Fibroblast of lung (primary cell): ENCODE measurements at regions not wholly inside any gene's neighbourhood (a gene's known extent, or its start where the extent isn't known, plus 50 kb on each side); places are given as distances from the start of the nearest gene placed in this dataset.
"Not testable (repeated sequence)": the region's sequence is repeated elsewhere in the genome, so short reads cannot be mapped to it uniquely, and the experiment has no call there.

ENCODE experiments used
- EZH2 ChIP-seq: IDR thresholded peaks from 2 replicates; pipeline ENCODE4 v1.5.1; 2012; ENCODE audit warnings: low read length, control low read depth, mild to moderate bottlenecking; ENCODE audit errors: missing control alignments
- TF ChIP-seq, protein P1 (sequence below), 2 donors: IDR thresholded peaks in 1 of 2; conservative IDR thresholded peaks in 1 of 2; 1 replicate in 1 of 2; 2 replicates in 1 of 2; pipeline ENCODE4 v1.5.1; 2011 to 2012; ENCODE audit warnings: low read length in 2 of 2, control low read depth in 1 of 2, inconsistent platforms in 1 of 2, low read depth in 1 of 2, mild to moderate bottlenecking in 1 of 2

DNA sequence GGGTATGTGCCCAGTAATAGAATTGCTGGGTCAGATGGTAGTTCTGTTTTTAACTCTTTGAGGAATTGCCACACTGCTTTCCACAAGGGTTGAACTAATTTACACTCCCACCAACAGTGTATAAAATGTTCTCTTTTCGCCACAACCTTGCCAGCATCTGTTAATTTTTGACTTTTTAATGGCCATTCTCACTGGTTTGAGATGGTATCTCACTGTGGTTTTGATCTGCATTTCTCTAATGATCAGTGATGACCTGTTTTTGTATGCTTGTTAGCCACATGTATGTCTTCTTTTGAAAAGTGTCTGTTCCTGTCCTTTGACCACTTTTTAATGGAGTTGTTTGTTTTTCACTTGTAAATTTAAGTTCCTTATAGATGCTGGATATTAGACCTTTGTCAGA, 486.2 kb upstream of the TNP1 start:
- TF ChIP-seq, protein P1, sequence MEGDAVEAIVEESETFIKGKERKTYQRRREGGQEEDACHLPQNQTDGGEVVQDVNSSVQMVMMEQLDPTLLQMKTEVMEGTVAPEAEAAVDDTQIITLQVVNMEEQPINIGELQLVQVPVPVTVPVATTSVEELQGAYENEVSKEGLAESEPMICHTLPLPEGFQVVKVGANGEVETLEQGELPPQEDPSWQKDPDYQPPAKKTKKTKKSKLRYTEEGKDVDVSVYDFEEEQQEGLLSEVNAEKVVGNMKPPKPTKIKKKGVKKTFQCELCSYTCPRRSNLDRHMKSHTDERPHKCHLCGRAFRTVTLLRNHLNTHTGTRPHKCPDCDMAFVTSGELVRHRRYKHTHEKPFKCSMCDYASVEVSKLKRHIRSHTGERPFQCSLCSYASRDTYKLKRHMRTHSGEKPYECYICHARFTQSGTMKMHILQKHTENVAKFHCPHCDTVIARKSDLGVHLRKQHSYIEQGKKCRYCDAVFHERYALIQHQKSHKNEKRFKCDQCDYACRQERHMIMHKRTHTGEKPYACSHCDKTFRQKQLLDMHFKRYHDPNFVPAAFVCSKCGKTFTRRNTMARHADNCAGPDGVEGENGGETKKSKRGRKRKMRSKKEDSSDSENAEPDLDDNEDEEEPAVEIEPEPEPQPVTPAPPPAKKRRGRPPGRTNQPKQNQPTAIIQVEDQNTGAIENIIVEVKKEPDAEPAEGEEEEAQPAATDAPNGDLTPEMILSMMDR (conservative IDR thresholded peaks at IDR 0.05 in 1 of 2, IDR thresholded peaks at IDR 0.05 in 1 of 2; ENCODE audit: low read depth in 1 of 2, low read length in 2 of 2) = not testable (repeated sequence)
- not testable (repeated sequence) for TF ChIP-seq EZH2
